ENCODE measurements at regions not wholly inside any gene's neighbourhood (a gene's known extent, or its start where the extent isn't known, plus 50 kb on each side); places are given as distances from the start of the nearest gene placed in this dataset.

DNA sequence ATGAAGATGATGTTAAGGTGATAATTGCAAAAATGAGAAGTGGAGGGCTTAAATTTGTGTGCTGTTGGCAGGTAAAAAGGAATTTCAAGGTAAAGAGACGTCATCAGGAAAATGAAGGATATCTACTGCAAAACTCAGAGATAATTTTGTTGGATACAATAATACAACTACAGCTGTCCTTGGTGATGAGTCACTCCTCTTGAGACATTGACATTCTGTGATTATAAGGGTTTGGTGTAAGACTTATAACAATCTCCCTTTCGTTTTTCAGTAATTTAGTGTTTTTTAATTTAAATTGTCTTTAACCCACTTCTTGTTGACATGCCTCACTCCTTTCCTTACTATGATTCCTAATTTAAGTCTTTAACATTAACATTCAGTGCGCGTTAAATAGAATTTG is 1074.1 kb upstream of the SLIT2 start:
- Histone ChIP-seq H3K27me3 (no peaks in the 10 kb centered on the region), H3K9me3 (no peaks in the 10 kb centered on the region), H3K27ac (no peak overlapping the region), H3K36me3 (no peaks in the 10 kb centered on the region), H3K4me3 (no peak overlapping the region), H3K4me1 (no peaks in the 10 kb centered on the region)
- no peak for DNase-seq (ENCODE audit: low spot score in 2 of 2)
- intact Hi-C loops (cut with DNase I), result no loop called here
- TF ChIP-seq, protein P1, sequence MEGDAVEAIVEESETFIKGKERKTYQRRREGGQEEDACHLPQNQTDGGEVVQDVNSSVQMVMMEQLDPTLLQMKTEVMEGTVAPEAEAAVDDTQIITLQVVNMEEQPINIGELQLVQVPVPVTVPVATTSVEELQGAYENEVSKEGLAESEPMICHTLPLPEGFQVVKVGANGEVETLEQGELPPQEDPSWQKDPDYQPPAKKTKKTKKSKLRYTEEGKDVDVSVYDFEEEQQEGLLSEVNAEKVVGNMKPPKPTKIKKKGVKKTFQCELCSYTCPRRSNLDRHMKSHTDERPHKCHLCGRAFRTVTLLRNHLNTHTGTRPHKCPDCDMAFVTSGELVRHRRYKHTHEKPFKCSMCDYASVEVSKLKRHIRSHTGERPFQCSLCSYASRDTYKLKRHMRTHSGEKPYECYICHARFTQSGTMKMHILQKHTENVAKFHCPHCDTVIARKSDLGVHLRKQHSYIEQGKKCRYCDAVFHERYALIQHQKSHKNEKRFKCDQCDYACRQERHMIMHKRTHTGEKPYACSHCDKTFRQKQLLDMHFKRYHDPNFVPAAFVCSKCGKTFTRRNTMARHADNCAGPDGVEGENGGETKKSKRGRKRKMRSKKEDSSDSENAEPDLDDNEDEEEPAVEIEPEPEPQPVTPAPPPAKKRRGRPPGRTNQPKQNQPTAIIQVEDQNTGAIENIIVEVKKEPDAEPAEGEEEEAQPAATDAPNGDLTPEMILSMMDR (IDR thresholded peaks at IDR 0.05), result no peak

DNA sequence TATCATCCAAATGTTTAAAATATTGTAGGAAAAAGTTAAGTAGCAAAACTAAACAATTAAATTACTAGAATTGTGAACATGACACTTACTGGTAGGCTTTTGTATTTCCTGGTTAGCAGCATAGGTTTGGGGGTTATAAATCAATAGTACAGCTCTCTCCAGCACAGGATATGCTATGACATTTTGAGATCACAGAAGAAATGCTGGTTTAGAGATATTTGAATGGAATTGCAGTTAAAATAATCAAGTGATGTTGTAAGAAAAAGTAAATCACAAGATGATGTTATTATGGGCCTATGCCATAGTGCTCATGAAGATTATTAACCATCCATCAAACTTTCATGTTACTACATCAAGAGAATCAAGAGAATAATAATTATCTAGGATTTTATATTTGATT is 1079.9 kb upstream of the SLIT2 start:
- TF ChIP-seq, protein P1 (IDR thresholded peaks at IDR 0.05), result no peak
- intact Hi-C loops (cut with DNase I), result no loop called here
- H3K9me3 ChIP-seq, result no peaks in the 10 kb centered on the region
- H3K4me1 ChIP-seq, result no peaks in the 10 kb centered on the region
- no peak overlapping the region for H3K4me3 ChIP-seq
- H3K27ac ChIP-seq, result no peak overlapping the region
- H3K36me3 ChIP-seq, result no peaks in the 10 kb centered on the region
- no peak for DNase-seq (ENCODE audit: low spot score in 2 of 2)
- no peaks in the 10 kb centered on the region for H3K27me3 ChIP-seq

DNA sequence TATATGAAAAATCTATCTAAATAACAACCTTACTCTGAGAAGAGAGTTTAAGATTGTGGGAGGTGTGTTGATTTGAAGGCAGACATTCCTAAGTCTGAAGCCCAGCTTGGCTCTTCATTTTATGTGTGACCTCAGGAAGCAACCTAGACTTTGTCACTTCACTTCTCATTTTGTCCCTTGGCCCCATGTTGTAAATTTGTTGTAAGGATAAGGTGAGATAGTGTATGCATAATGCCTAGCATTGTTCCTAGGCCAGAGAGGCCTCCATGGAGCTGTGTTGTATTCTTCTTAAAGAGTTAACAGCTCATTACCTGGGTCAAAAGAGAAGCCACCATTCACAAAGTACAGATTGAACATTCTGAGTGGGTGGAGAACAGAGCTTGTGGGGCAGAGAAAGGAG is 1084.4 kb upstream of the SLIT2 start:
- Histone ChIP-seq H3K9me3 (no peaks in the 10 kb centered on the region), H3K4me1 (no peaks in the 10 kb centered on the region), H3K27ac (no peak overlapping the region), H3K36me3 (no peaks in the 10 kb centered on the region), H3K27me3 (no peaks in the 10 kb centered on the region), H3K4me3 (no peak overlapping the region)
- no peak for DNase-seq (ENCODE audit: low spot score in 2 of 2)
- intact Hi-C loops (cut with DNase I), result no loop called here
- TF ChIP-seq, protein P1 (IDR thresholded peaks at IDR 0.05), result no peak

- intact Hi-C loops (cut with DNase I), result no loop called here
- H3K9me3 ChIP-seq, result no peaks in the 10 kb centered on the region
- no peak overlapping the region for H3K27ac ChIP-seq
- no peak overlapping the region for H3K4me3 ChIP-seq
- TF ChIP-seq, protein P1 (IDR thresholded peaks at IDR 0.05), result no peak
- H3K36me3 ChIP-seq, result no peaks in the 10 kb centered on the region
- H3K27me3 ChIP-seq, result no peaks in the 10 kb centered on the region
- no peak for DNase-seq (ENCODE audit: low spot score in 2 of 2)
- no peaks in the 10 kb centered on the region for H3K4me1 ChIP-seq
These were observed 1087.4 kb upstream of the SLIT2 start for GRCh38 chr4:19164334-19164733.

GRCh38 chr4:19159874-19160273 is 1091.8 kb upstream of the SLIT2 start:
- Histone ChIP-seq H3K9me3 (peaks cover 0 to 11% of the 10 kb centered on the region in 2 donors), H3K27me3 (no peaks in the 10 kb centered on the region), H3K27ac (no peak overlapping the region), H3K4me1 (no peaks in the 10 kb centered on the region), H3K4me3 (no peak overlapping the region), H3K36me3 (no peaks in the 10 kb centered on the region)
- intact Hi-C loops (cut with DNase I), result no loop called here
- TF ChIP-seq, protein P1 (IDR thresholded peaks at IDR 0.05), result no peak
- no peak for DNase-seq (ENCODE audit: low spot score in 2 of 2)

- no peak for DNase-seq (ENCODE audit: low spot score in 2 of 2)
- no peak overlapping the region for H3K27ac ChIP-seq
- H3K9me3 ChIP-seq, result peaks cover 0 to 11% of the 10 kb centered on the region in 2 donors
- H3K4me3 ChIP-seq, result no peak overlapping the region
- H3K36me3 ChIP-seq, result no peaks in the 10 kb centered on the region
- no peaks in the 10 kb centered on the region for H3K27me3 ChIP-seq
- TF ChIP-seq, protein P1 (IDR thresholded peaks at IDR 0.05), result no peak
- intact Hi-C loops (cut with DNase I), result no loop called here
- no peaks in the 10 kb centered on the region for H3K4me1 ChIP-seq
These were observed 1093.4 kb upstream of the SLIT2 start for GRCh38 chr4:19158107-19158809.

Measured in ascending aorta (tissue), 2 donors.